ENCODE measurements at regions not wholly inside any gene's neighbourhood (a gene's known extent, or its start where the extent isn't known, plus 50 kb on each side); places are given as distances from the start of the nearest gene placed in this dataset.
"Not testable (repeated sequence)": the region's sequence is repeated elsewhere in the genome, so short reads cannot be mapped to it uniquely, and the experiment has no call there.

- no peak for DNase-seq (ENCODE audit: low read depth in 2 of 2)
These were observed 376.3 kb upstream of the ARHGEF26 start for GRCh38 chr3:153744889-153745288.

GRCh38 chr3:153746211-153746610 is 375.0 kb upstream of the ARHGEF26 start:
- DNase-seq (ENCODE audit: low read depth in 2 of 2): no peak

GRCh38 chr3:153749070-153749610 is 372.1 kb upstream of the ARHGEF26 start:
- DNase-seq (ENCODE audit: low read depth in 2 of 2): no peak

GRCh38 chr3:153752405-153753027 is 368.7 kb upstream of the ARHGEF26 start:
- no peak for DNase-seq (ENCODE audit: low read depth in 2 of 2)

- DNase-seq (ENCODE audit: low read depth in 2 of 2): no peak
These were observed 368.2 kb upstream of the ARHGEF26 start for GRCh38 chr3:153753035-153753434.

GRCh38 chr3:153756816-153757215 is 364.4 kb upstream of the ARHGEF26 start:
- no peak for DNase-seq (ENCODE audit: low read depth in 2 of 2)

- DNase-seq (ENCODE audit: low read depth in 2 of 2): no peak
These were observed 363.4 kb upstream of the ARHGEF26 start for GRCh38 chr3:153757839-153758238.

GRCh38 chr3:153760948-153761347 is 360.2 kb upstream of the ARHGEF26 start:
- DNase-seq (ENCODE audit: low read depth in 2 of 2): no peak

GRCh38 chr3:153762411-153763235 is 358.6 kb upstream of the ARHGEF26 start:
- no peak for DNase-seq (ENCODE audit: low read depth in 2 of 2)

GRCh38 chr3:153767601-153768560 is 353.3 kb upstream of the ARHGEF26 start:
- no peak for DNase-seq (ENCODE audit: low read depth in 2 of 2)

GRCh38 chr3:153768561-153769469 is 352.4 kb upstream of the ARHGEF26 start:
- DNase-seq (ENCODE audit: low read depth in 2 of 2): peak; percentile 8 to 27

- no peak for DNase-seq (ENCODE audit: low read depth in 2 of 2)
These were observed 338.1 kb upstream of the ARHGEF26 start for GRCh38 chr3:153783106-153783505.

- DNase-seq (ENCODE audit: low read depth in 2 of 2): no peak
These were observed 337.3 kb upstream of the ARHGEF26 start for GRCh38 chr3:153783741-153784480.

- DNase-seq (ENCODE audit: low read depth in 2 of 2): no peak
These were observed 335.3 kb upstream of the ARHGEF26 start for GRCh38 chr3:153785901-153786300.

GRCh38 chr3:153789380-153789779 is 331.8 kb upstream of the ARHGEF26 start:
- no peak for DNase-seq (ENCODE audit: low read depth in 2 of 2)

- DNase-seq (ENCODE audit: low read depth in 2 of 2): not testable (repeated sequence)
These were observed 324.1 kb upstream of the ARHGEF26 start for GRCh38 chr3:153797056-153797455.

GRCh38 chr3:153809097-153809496 is 312.1 kb upstream of the ARHGEF26 start:
- DNase-seq (ENCODE audit: low read depth in 2 of 2): no peak

GRCh38 chr3:153818338-153818737 is 302.9 kb upstream of the ARHGEF26 start:
- DNase-seq (ENCODE audit: low read depth in 2 of 2): no peak

- DNase-seq (ENCODE audit: low read depth in 2 of 2): no peak
These were observed 301.2 kb upstream of the ARHGEF26 start for GRCh38 chr3:153820035-153820434.

GRCh38 chr3:153828346-153828745 is 292.8 kb upstream of the ARHGEF26 start:
- DNase-seq (ENCODE audit: low read depth in 2 of 2): not testable (repeated sequence)
